SK-N-SH (cell line): ENCODE measurements at regions not wholly inside any gene's neighbourhood (a gene's known extent, or its start where the extent isn't known, plus 50 kb on each side); places are given as distances from the start of the nearest gene placed in this dataset.

Experiments used
- CTCF ChIA-PET: fragments of 300-600, 350-600 bp; formaldehyde crosslinking; extraction: SDS; loops from one replicate; lab custom pipeline; 2021; lab: Yijun Ruan, JAX
- POLR2A ChIA-PET: fragments of 350-600 bp; sonication (Branson Sonifier 250); formaldehyde crosslinking; extraction: SDS; loops from one replicate; lab custom pipeline; 2020; ENCODE audit warnings: antibody characterized with exemption, inconsistent platforms; lab: Yijun Ruan, JAX
- DNase-seq: peaks from one replicate; pipeline ENCODE4 v3.0.0; 2012
- H2AFZ ChIP-seq: fragments of 200-600 bp; sonication (generic); 2 replicates; pipeline ENCODE4 v1.8.1; 2016; ENCODE audit warnings: antibody characterized with exemption, mild to moderate bottlenecking, low read depth
- H3F3A ChIP-seq: fragments of 200-600 bp; sonication (generic); replicated peaks from 2 replicates; pipeline ENCODE3; 2016; ENCODE audit warnings: antibody characterized with exemption, mild to moderate bottlenecking; ENCODE audit not compliant: insufficient read depth
- H3K27ac ChIP-seq, 2 experiments: fragments of 200-500 bp in 1 of 2; fragments of 200-600 bp in 1 of 2; sonication (Bioruptor generic) in 1 of 2; sonication (generic), shearing (Covaris generic) in 1 of 2; 2 replicates each; pipeline versions ENCODE4 v1.5.1 to v1.6.1; 2014 to 2016; ENCODE audit warnings: low read depth in 2 of 2, inconsistent platforms in 1 of 2, low read length in 1 of 2, mild to moderate bottlenecking in 1 of 2, mixed read lengths in 1 of 2
- H3K27me3 ChIP-seq: fragments of 200-600 bp; sonication (generic), shearing (Covaris generic); 2 replicates; pipeline ENCODE4 v1.6.1; 2016; ENCODE audit warnings: mixed run types; ENCODE audit not compliant: insufficient read depth
- H3K36me3 ChIP-seq, 2 experiments: fragments of 200-500 bp in 1 of 2; fragments of 200-600 bp in 1 of 2; sonication (Bioruptor generic) in 1 of 2; sonication (generic) in 1 of 2; replicated peaks in 1 of 2; 2 replicates each; pipeline versions ENCODE3 to v1.5.1; 2014 to 2016; ENCODE audit warnings: low read length in 1 of 2, mild to moderate bottlenecking in 1 of 2; ENCODE audit not compliant: insufficient read depth in 2 of 2, control insufficient read depth in 1 of 2
- H3K4me1 ChIP-seq, 2 experiments: fragments of 200-500 bp in 1 of 2; fragments of 200-600 bp in 1 of 2; sonication (Bioruptor generic) in 1 of 2; sonication (generic), shearing (Covaris generic) in 1 of 2; 2 replicates each; pipeline versions ENCODE4 v1.5.1 to v1.6.1; 2014 to 2016; ENCODE audit warnings: low read depth in 1 of 2, low read length in 1 of 2, mixed run types in 1 of 2; ENCODE audit not compliant: insufficient read depth in 2 of 2, control insufficient read depth in 1 of 2
- H3K4me2 ChIP-seq: fragments of 200-600 bp; sonication (generic), shearing (Covaris generic); 2 replicates; pipeline ENCODE4 v1.6.1; 2017; ENCODE audit warnings: mixed run types
- H3K4me3 ChIP-seq, 2 experiments: fragments of 200-500 bp in 1 of 2; fragments of 200-600 bp in 1 of 2; sonication (Bioruptor generic) in 1 of 2; sonication (generic), shearing (Covaris generic) in 1 of 2; 2 replicates each; pipeline versions ENCODE4 v1.5.1 to v1.8.1; 2014 to 2016; ENCODE audit warnings: low read depth in 2 of 2, inconsistent platforms in 1 of 2, low read length in 1 of 2, mild to moderate bottlenecking in 1 of 2, mixed read lengths in 1 of 2, moderate library complexity in 1 of 2
- H3K79me2 ChIP-seq: fragments of 200-600 bp; sonication (generic); 2 replicates; pipeline ENCODE4 v1.8.1; 2017; ENCODE audit warnings: mild to moderate bottlenecking; ENCODE audit not compliant: insufficient read depth
- H3K9ac ChIP-seq: fragments of 200-600 bp; sonication (generic); 2 replicates; pipeline ENCODE4 v1.6.1; 2017; ENCODE audit warnings: mixed run types
- H3K9me2 ChIP-seq: fragments of 200-600 bp; sonication (generic); 2 replicates; pipeline ENCODE4 v1.6.1; 2017; ENCODE audit warnings: mixed run types
- H3K9me3 ChIP-seq: fragments of 200-600 bp; sonication (generic); 2 replicates; pipeline ENCODE4 v1.6.1; 2017; ENCODE audit warnings: mixed run types, mild to moderate bottlenecking, moderate library complexity
- H4K20me1 ChIP-seq: fragments of 200-600 bp; sonication (generic); 2 replicates; pipeline ENCODE4 v1.6.1; 2017; ENCODE audit warnings: mild to moderate bottlenecking, mixed run types; ENCODE audit not compliant: insufficient read depth
- CHD2 ChIP-seq: fragments of 150-350 bp; IDR thresholded peaks from 2 replicates; pipeline ENCODE4 v1.6.1; 2018; ENCODE audit warnings: low read length; ENCODE audit not compliant: partially characterized antibody
- ELF1 ChIP-seq: IDR thresholded peaks from 2 replicates; pipeline ENCODE4 v1.4.0; 2012
- EP300 ChIP-seq, 2 experiments: IDR thresholded peaks; 2 replicates each; pipeline versions ENCODE4 v1.4.0 to v1.6.1; 2012; ENCODE audit warnings: borderline replicate concordance in 1 of 2, low read depth in 1 of 2, low read length in 1 of 2
- EZH2phosphoT487 ChIP-seq: fragments of 200-600 bp; sonication (generic); IDR thresholded peaks from 2 replicates; pipeline ENCODE4 v1.6.1; 2017; ENCODE audit warnings: low read depth, mixed run types, mild to moderate bottlenecking, antibody characterized with exemption, moderate library complexity, borderline replicate concordance
- GABPA ChIP-seq: IDR thresholded peaks from 2 replicates; pipeline ENCODE4 v1.4.0; 2012; ENCODE audit warnings: low read depth, mild to moderate bottlenecking
- IRF3 ChIP-seq: fragments of 150-350 bp; IDR thresholded peaks from 2 replicates; pipeline ENCODE4 v1.6.1; 2016; ENCODE audit warnings: mild to moderate bottlenecking, low read depth, low read length
- MAX ChIP-seq: IDR thresholded peaks from 2 replicates; pipeline ENCODE4 v1.4.0; 2012; ENCODE audit warnings: low read depth
- NRF1 ChIP-seq: IDR thresholded peaks from 2 replicates; pipeline ENCODE4 v1.6.1; 2012; ENCODE audit warnings: low read depth, mild to moderate bottlenecking, low read length
- RAD21 ChIP-seq: IDR thresholded peaks from 2 replicates; pipeline ENCODE4 v1.6.1; 2012; ENCODE audit warnings: mild to moderate bottlenecking, low read length
- REST ChIP-seq: IDR thresholded peaks from 2 replicates; pipeline ENCODE4 v1.6.1; 2012; ENCODE audit warnings: mild to moderate bottlenecking, low read depth, low read length, moderate library complexity
- SIN3A ChIP-seq: IDR thresholded peaks from 2 replicates; pipeline ENCODE4 v1.6.1; 2012; ENCODE audit warnings: low read depth, mild to moderate bottlenecking, low read length, moderate library complexity, borderline replicate concordance
- TAF1 ChIP-seq: IDR thresholded peaks from 2 replicates; pipeline ENCODE4 v1.6.1; 2012; ENCODE audit warnings: low read depth, mild to moderate bottlenecking, low read length, moderate library complexity, borderline replicate concordance
- TCF12 ChIP-seq: IDR thresholded peaks from 2 replicates; pipeline ENCODE4 v1.4.0; 2012
- USF1 ChIP-seq: IDR thresholded peaks from 2 replicates; pipeline ENCODE4 v1.4.0; 2012; ENCODE audit warnings: low read depth, borderline replicate concordance
- YY1 ChIP-seq: IDR thresholded peaks from 2 replicates; pipeline ENCODE4 v1.4.0; 2012; ENCODE audit warnings: low read depth, mild to moderate bottlenecking
- WGBS: methylation state at CpG from one replicate; pipeline ENCODE4 v1.1.6; 2017; ENCODE audit warnings: low lambda C conversion rate; 5-methylcytosine and 5-hydroxymethylcytosine counted together

GRCh38 chr1:30040081-30041019 is 683.0 kb downstream of the MATN1 start:
- H3K9me3 ChIP-seq: no peaks in the 10 kb centered on the region
- no peak overlapping the region for H3K4me3 ChIP-seq
- POLR2A ChIA-PET: no interaction called here
- no peaks in the 10 kb centered on the region for H3K79me2 ChIP-seq
- no peaks in the 10 kb centered on the region; a peak in 1 of 4 replicates for H3K4me1 ChIP-seq
- no peak for DNase-seq
- H3K27me3 ChIP-seq: no peaks in the 10 kb centered on the region
- TF ChIP-seq GABPA: no peak
- no peak for TF ChIP-seq TCF12
- no peak for TF ChIP-seq SIN3A
- TF ChIP-seq REST: no peak
- no peak for TF ChIP-seq IRF3
- no peak for TF ChIP-seq EZH2phosphoT487
- no peak overlapping the region for H3K4me2 ChIP-seq
- H3K9ac ChIP-seq: no peak overlapping the region
- WGBS: 35% methylated on average over 8 of the region's 8 CpGs
- no peaks in the 10 kb centered on the region for H3F3A ChIP-seq
- no peaks in the 10 kb centered on the region for H4K20me1 ChIP-seq
- no peaks in the 10 kb centered on the region for H3K9me2 ChIP-seq
- H3K36me3 ChIP-seq: no peaks in the 10 kb centered on the region
- H2AFZ ChIP-seq: no peak overlapping the region
- CTCF ChIA-PET: interaction anchor here (0.6 kb wide), 1 partner anchor 596 kb away, joined by 3 read pairs; no protein-coding TSS in a partner anchor
- H3K27ac ChIP-seq: no peak overlapping the region

- ChIA-PET CTCF (interaction anchor here (0.6 kb wide), 1 partner anchor 595 kb away, joined by 3 read pairs; no protein-coding TSS in a partner anchor), POLR2A (no interaction called here)
- Histone ChIP-seq H3K27ac (no peak overlapping the region), H3K79me2 (no peaks in the 10 kb centered on the region), H2AFZ (no peak overlapping the region), H3F3A (no peaks in the 10 kb centered on the region), H3K27me3 (no peaks in the 10 kb centered on the region), H3K9me2 (no peaks in the 10 kb centered on the region), H3K36me3 (no peaks in the 10 kb centered on the region), H4K20me1 (no peaks in the 10 kb centered on the region), H3K9me3 (no peaks in the 10 kb centered on the region), H3K4me1 (peaks cover 0 to 4% of the 10 kb centered on the region in 2 experiments; a peak in 1 of 4 replicates), H3K9ac (no peak overlapping the region), H3K4me2 (no peak overlapping the region), H3K4me3 (no peak overlapping the region)
- DNase-seq: no peak
- 44% methylated on average over 9 of the region's 10 CpGs for WGBS
- no peak for TF ChIP-seq TAF1
- no peak for TF ChIP-seq NRF1
- no peak for TF ChIP-seq ELF1
- no peak for TF ChIP-seq YY1
- TF ChIP-seq REST: no peak
- TF ChIP-seq MAX: no peak
- TF ChIP-seq RAD21: no peak
- TF ChIP-seq CHD2: no peak
- TF ChIP-seq USF1: no peak
- no peak for TF ChIP-seq EP300 (IDR thresholded peaks at IDR 0.05; ENCODE audit: borderline replicate concordance in 1 of 2, low read depth in 1 of 2, low read length in 1 of 2)
Observed at GRCh38 chr1:30039354-30040080, 683.9 kb downstream of the MATN1 start.
